ENCODE measurements at regions not wholly inside any gene's neighbourhood (a gene's known extent, or its start where the extent isn't known, plus 50 kb on each side); places are given as distances from the start of the nearest gene placed in this dataset.

DNA sequence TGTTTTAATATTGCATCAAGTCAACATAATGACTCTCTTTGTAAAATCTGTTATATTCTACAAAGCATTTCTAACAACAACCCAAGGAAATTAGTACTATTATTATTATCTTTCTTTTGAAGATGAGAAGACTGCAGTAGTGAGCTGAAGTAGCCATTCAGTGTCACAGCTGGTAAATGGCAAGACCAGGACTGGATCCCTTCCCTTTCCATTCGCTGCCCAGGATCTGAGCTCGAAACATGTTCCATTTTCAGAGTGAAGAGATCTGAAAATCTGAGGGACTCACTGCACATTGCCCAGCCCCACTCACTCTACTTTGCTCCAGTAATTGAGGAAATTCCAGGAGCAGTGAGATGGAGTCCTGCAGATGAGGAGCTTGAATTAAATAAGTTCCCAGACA lies 240.0 kb upstream of the BLID start:
- H3K9me3 ChIP-seq = no peaks in the 10 kb centered on the region
- no peak for DNase-seq (ENCODE audit: low spot score in 2 of 2)
- in situ Hi-C loops (cut with MboI; ENCODE audit: low sequenced_read_pairs) = no loop called here

GRCh38 chr11:122354025-122354697 lies 238.1 kb upstream of the BLID start:
- H3K27me3 ChIP-seq (ENCODE audit: low read depth) = no peaks in the 10 kb centered on the region
- H3K9me3 ChIP-seq = no peaks in the 10 kb centered on the region
- H3K4me3 ChIP-seq = no peak overlapping the region
- in situ Hi-C loops (cut with MboI; ENCODE audit: low sequenced_read_pairs) = no loop called here
- H3K36me3 ChIP-seq (replicated peaks) = no peaks in the 10 kb centered on the region
- no peak for DNase-seq (ENCODE audit: low spot score in 2 of 2)
- no peaks in the 10 kb centered on the region for H3K4me1 ChIP-seq

More for the DNA sequence above, 240.0 kb upstream of the BLID start:
- no peaks in the 10 kb centered on the region for H3K27me3 ChIP-seq (ENCODE audit: low read depth)
- H3K4me1 ChIP-seq = no peaks in the 10 kb centered on the region
- no peak overlapping the region for H3K4me3 ChIP-seq
- H3K36me3 ChIP-seq (replicated peaks) = no peaks in the 10 kb centered on the region

- Histone ChIP-seq H3K27me3 (ENCODE audit: low read depth) (no peaks in the 10 kb centered on the region), H3K4me3 (no peak overlapping the region), H3K9me3 (no peaks in the 10 kb centered on the region), H3K36me3 (replicated peaks) (no peaks in the 10 kb centered on the region), H3K4me1 (no peaks in the 10 kb centered on the region)
- in situ Hi-C loops (cut with MboI; ENCODE audit: low sequenced_read_pairs) = no loop called here
- DNase-seq (ENCODE audit: low spot score in 2 of 2) = no peak
Measured at GRCh38 chr11:122353561-122353960, 237.5 kb upstream of the BLID start.

GRCh38 chr11:122348659-122349409 lies 232.8 kb upstream of the BLID start:
- in situ Hi-C loops (cut with MboI; ENCODE audit: low sequenced_read_pairs) = no loop called here

GRCh38 chr11:122346006-122346405 lies 230.0 kb upstream of the BLID start:
- in situ Hi-C loops (cut with MboI; ENCODE audit: low sequenced_read_pairs) = no loop called here
- Histone ChIP-seq H3K27me3 (ENCODE audit: low read depth) (no peaks in the 10 kb centered on the region; the same call in 1 of the 2 replicates), H3K9me3 (no peaks in the 10 kb centered on the region), H3K4me1 (no peaks in the 10 kb centered on the region), H3K4me3 (no peak overlapping the region), H3K36me3 (replicated peaks) (no peaks in the 10 kb centered on the region)
- DNase-seq (ENCODE audit: low spot score in 2 of 2) = no peak

More at GRCh38 chr11:122348659-122349409, 232.8 kb upstream of the BLID start:
- no peak for DNase-seq (ENCODE audit: low spot score in 2 of 2)
- no peaks in the 10 kb centered on the region for H3K36me3 ChIP-seq (replicated peaks)
- H3K4me3 ChIP-seq = no peak overlapping the region
- no peaks in the 10 kb centered on the region for H3K27me3 ChIP-seq (ENCODE audit: low read depth)
- H3K9me3 ChIP-seq = no peaks in the 10 kb centered on the region
- H3K4me1 ChIP-seq = no peaks in the 10 kb centered on the region

- in situ Hi-C loops (cut with MboI; ENCODE audit: low sequenced_read_pairs) = no loop called here
- H3K9me3 ChIP-seq = no peaks in the 10 kb centered on the region
- DNase-seq (ENCODE audit: low spot score in 2 of 2) = no peak
- H3K4me3 ChIP-seq = no peak overlapping the region
- no peaks in the 10 kb centered on the region; the same call in 1 of the 2 replicates for H3K27me3 ChIP-seq (ENCODE audit: low read depth)
- H3K36me3 ChIP-seq (replicated peaks) = no peaks in the 10 kb centered on the region
- H3K4me1 ChIP-seq = no peaks in the 10 kb centered on the region
Measured at GRCh38 chr11:122345586-122345985, 229.6 kb upstream of the BLID start.

GRCh38 chr11:122344215-122344614 lies 228.2 kb upstream of the BLID start:
- Histone ChIP-seq H3K4me1 (no peaks in the 10 kb centered on the region), H3K27me3 (ENCODE audit: low read depth) (no peaks in the 10 kb centered on the region; the same call in 1 of the 2 replicates), H3K9me3 (no peaks in the 10 kb centered on the region), H3K4me3 (no peak overlapping the region), H3K36me3 (replicated peaks) (no peaks in the 10 kb centered on the region)
- in situ Hi-C loops (cut with MboI; ENCODE audit: low sequenced_read_pairs) = no loop called here
- no peak for DNase-seq (ENCODE audit: low spot score in 2 of 2)

DNA sequence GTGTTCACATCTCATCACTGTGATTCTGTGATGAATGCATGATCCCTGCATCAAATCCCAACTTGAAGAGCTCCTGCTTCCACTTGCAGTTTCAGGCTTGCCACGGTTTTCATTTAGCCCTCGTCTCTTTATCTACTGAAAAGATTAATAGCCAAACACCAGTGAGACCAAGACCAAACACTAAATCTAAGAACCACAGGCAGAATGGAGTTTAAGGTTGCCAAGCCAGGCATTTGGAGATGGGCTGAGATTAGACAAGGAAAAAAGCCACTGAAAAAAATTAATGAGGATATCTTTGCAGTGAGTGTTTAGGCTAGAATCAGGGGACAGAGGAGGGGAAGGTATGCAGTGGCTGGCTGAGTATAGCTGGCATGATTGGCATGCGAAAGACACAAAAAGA lies 227.2 kb upstream of the BLID start:
- no peak for DNase-seq (ENCODE audit: low spot score in 2 of 2)
- Histone ChIP-seq H3K4me3 (no peak overlapping the region), H3K36me3 (replicated peaks) (no peaks in the 10 kb centered on the region), H3K4me1 (no peaks in the 10 kb centered on the region), H3K9me3 (no peaks in the 10 kb centered on the region), H3K27me3 (ENCODE audit: low read depth) (no peaks in the 10 kb centered on the region; the same call in 1 of the 2 replicates)
- in situ Hi-C loops (cut with MboI; ENCODE audit: low sequenced_read_pairs) = no loop called here

- no peaks in the 10 kb centered on the region for H3K36me3 ChIP-seq (replicated peaks)
- in situ Hi-C loops (cut with MboI; ENCODE audit: low sequenced_read_pairs) = no loop called here
- no peak overlapping the region for H3K4me3 ChIP-seq
- H3K4me1 ChIP-seq = no peaks in the 10 kb centered on the region
- DNase-seq (ENCODE audit: low spot score in 2 of 2) = no peak
- H3K9me3 ChIP-seq = no peaks in the 10 kb centered on the region
- no peaks in the 10 kb centered on the region; the same call in 1 of the 2 replicates for H3K27me3 ChIP-seq (ENCODE audit: low read depth)
Measured at GRCh38 chr11:122342089-122342744, 226.2 kb upstream of the BLID start.

GRCh38 chr11:122341477-122341876 lies 225.5 kb upstream of the BLID start:
- DNase-seq (ENCODE audit: low spot score in 2 of 2) = no peak
- H3K36me3 ChIP-seq (replicated peaks) = no peaks in the 10 kb centered on the region
- no peaks in the 10 kb centered on the region for H3K9me3 ChIP-seq
- H3K4me3 ChIP-seq = no peak overlapping the region
- in situ Hi-C loops (cut with MboI; ENCODE audit: low sequenced_read_pairs) = no loop called here
- H3K27me3 ChIP-seq (ENCODE audit: low read depth) = no peaks in the 10 kb centered on the region; the same call in 1 of the 2 replicates
- H3K4me1 ChIP-seq = no peaks in the 10 kb centered on the region

DNA sequence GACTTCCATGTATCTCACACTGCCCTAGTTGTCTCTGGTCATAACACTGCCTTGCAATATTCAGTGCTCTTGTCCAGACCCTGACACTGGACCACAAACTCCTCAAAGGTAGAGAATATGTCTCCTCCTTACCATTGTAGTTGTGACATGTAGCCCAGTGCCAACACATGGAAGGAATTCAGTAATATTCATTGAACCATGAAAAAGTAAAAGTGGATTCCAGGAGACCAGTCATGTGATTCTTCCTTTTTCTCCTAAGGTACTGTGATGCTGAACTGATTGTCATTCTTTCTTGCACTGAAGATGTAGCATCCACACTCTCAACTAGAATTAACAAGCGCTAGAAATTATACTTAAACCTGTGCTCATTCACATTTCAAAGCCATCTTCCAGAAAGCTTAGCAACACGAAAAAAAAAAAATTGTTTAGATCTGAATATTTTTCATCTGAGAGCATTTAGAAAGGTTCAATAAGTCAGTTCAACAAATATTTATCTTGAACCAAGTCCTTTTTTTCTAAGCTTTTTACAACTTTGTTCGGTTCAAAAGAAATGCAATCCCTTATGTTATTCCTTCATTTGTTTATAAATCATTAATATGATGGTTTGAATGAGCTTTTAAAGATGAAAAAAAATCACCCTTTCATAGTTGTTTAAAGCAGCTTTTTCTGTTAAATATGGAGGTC lies 224.7 kb upstream of the BLID start:
- H3K36me3 ChIP-seq (replicated peaks) = no peaks in the 10 kb centered on the region
- H3K4me3 ChIP-seq = no peak overlapping the region
- no peaks in the 10 kb centered on the region; the same call in 1 of the 2 replicates for H3K27me3 ChIP-seq (ENCODE audit: low read depth)
- DNase-seq (ENCODE audit: low spot score in 2 of 2) = no peak
- no peaks in the 10 kb centered on the region for H3K4me1 ChIP-seq
- in situ Hi-C loops (cut with MboI; ENCODE audit: low sequenced_read_pairs) = no loop called here
- no peaks in the 10 kb centered on the region for H3K9me3 ChIP-seq

GRCh38 chr11:122339436-122340060 lies 223.5 kb upstream of the BLID start:
- Histone ChIP-seq H3K9me3 (no peaks in the 10 kb centered on the region), H3K4me1 (no peaks in the 10 kb centered on the region), H3K36me3 (replicated peaks) (no peaks in the 10 kb centered on the region), H3K27me3 (ENCODE audit: low read depth) (no peaks in the 10 kb centered on the region; the same call in 1 of the 2 replicates), H3K4me3 (no peak overlapping the region)
- in situ Hi-C loops (cut with MboI; ENCODE audit: low sequenced_read_pairs) = no loop called here
- DNase-seq (ENCODE audit: low spot score in 2 of 2) = no peak

- no peak for DNase-seq (ENCODE audit: low spot score in 2 of 2)
- no peak overlapping the region for H3K4me3 ChIP-seq
- no peaks in the 10 kb centered on the region for H3K4me1 ChIP-seq
- in situ Hi-C loops (cut with MboI; ENCODE audit: low sequenced_read_pairs) = no loop called here
- no peaks in the 10 kb centered on the region; the same call in 1 of the 2 replicates for H3K27me3 ChIP-seq (ENCODE audit: low read depth)
- no peaks in the 10 kb centered on the region for H3K36me3 ChIP-seq (replicated peaks)
- H3K9me3 ChIP-seq = no peaks in the 10 kb centered on the region
Measured at GRCh38 chr11:122337704-122338103, 221.7 kb upstream of the BLID start.
